NCI-H510A (cell line): ENCODE measurements at regions not wholly inside any gene's neighbourhood (a gene's known extent, or its start where the extent isn't known, plus 50 kb on each side); places are given as distances from the start of the nearest gene placed in this dataset.

ENCODE experiments used
- DNase-seq: peaks from one replicate; lab custom pipeline; 2025; lab: John Stamatoyannopoulos, UW

DNA sequence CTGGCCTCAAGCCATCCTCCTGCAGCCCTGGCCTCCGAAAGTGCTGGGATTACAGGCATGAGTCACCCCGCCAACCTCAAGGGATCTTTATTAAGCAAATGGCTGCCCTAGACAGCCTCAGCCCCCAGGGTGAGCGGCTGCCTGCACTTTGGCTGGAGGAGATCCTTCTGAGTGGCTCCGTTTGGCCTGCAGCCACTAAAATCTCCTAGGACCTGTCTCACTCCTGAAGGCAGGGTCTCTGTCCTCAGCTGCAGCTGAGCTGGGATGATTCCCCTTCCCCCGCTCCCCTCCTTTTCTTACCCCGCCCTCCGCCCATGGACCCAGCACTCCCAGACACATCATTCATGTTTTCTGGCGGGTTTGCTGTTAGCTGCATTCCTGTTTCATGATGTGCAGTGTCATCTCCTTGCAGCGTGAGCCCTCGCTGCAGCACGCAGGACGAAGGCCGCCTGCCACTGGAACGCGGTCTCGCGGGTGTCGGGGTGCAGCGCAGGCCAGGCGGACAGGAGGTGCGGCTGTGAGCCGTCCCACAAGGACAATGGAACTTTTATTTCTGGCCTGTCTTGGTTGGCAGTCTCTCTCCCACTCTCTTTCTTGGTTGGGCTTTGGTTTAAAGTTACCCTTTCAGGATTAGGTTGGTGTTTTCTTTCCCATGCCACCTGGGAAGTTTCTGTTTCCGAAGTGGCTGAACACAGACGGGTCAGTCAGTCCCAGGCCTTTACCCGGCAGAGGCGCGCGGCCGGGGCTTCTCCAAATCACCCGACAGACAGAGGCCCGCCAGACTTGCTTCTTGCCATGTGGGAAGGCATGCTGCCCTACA is 137.1 kb downstream of the FOXD1 start:
- no peak for DNase-seq

DNA sequence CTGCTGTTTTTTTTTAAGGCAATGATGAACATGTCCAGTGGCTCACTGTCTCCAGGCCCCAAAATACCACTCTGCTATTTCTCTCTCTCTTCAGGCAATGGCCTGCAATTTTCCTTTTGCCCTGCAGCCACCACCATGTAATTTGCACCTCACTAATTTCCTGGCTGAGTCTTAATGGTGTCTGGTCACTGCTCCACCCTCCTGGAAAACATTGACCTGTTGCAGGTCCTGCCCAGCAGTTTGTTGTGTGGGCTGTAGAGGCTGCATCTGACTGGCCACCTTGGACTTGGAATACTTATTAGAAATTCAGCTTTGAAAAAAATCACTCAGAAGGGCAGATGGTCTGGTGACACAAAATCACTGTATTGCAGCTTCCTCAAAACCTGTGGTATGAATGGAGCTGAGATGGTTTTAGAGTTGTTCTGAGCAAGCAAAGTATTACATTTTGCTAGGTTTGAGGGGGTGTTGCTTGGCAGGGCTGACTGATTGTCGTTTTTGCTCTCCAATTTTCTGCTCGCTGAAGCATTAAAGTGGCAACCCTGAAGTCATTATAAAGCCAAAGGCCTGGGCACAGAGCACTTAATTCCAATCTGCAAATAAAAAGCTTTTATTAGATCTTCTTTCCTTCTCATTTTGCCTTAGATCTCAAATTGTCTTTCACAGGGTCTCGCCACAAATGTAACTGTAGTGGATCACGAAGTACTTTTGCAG is 134.8 kb downstream of the TMEM174 start:
- no peak for DNase-seq

DNA sequence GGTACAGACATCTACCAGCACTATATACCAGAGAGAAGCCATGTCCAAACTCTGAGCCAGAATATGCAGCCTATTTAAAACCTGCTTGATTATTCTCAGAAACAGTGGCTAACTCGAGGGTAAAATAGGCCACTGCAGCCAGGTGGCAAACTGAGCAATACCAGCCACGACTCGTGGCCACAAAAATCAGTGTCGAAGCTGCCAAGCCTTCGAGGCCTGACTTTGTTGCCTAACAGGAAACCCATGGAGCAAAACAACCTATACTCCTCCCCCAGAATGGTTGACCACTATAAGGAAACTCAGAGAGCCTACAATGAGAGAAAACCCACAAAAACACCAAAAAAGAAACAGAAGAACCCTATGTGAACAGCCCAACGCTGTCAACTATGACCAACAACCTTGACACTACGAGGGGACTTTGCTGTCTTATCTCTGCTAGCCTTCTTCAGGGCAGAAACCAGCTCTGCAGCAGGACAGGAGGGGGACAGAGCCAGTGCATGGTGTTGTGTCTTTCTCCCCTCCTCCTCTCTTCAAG is 133.8 kb downstream of the TMEM174 start:
- no peak for DNase-seq

DNA sequence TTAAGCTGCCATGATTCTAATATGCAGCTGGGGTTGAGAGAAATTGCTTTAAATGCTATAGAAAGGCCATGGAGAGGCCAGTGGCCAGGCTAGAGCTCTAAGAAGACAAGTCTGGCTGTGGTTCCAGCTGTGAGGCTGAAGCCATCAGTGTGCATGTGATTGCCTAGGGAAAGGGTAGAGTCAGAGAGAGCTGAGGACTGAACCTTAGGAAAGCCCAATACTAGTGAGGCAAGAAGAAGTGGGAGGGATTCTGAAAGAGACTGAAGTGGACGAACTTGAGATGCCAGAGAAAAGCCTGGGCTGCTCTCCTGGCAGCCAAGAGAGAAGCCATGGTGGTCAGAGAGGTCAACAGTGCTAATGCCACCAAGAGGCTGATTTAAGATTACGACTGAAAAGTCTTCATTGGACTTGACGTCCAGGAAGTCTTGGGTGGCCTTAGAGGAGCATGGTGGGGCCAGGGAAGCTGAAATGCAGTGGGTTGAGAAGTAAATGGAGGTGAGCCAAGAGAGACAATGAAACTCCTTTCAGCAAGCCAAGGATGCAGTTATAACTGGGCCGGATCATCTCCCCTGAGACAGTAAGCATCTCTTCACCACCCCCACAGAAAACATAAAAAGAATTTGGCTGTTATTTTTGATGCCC is 133.2 kb downstream of the TMEM174 start:
- DNase-seq, result no peak

DNA sequence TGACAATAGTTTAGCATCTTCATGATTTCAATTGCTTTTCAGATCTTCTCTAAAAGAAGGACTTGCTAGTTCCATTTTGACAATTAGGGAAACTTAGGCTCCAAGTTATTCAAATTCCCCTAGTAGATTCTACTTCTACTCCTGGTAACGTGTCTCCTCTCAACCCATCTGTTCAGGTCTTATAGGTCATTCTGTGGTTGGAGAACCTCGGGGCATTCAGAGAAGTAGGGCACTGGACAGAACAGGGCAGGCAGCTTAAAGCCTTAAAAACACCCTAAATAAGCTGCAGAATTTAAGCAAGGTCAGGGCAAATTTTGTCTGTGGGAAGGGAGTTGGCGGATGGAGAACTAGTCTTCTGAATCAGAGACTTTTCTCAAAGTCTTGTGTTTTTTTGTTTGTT is 132.4 kb downstream of the TMEM174 start:
- DNase-seq, result no peak

DNA sequence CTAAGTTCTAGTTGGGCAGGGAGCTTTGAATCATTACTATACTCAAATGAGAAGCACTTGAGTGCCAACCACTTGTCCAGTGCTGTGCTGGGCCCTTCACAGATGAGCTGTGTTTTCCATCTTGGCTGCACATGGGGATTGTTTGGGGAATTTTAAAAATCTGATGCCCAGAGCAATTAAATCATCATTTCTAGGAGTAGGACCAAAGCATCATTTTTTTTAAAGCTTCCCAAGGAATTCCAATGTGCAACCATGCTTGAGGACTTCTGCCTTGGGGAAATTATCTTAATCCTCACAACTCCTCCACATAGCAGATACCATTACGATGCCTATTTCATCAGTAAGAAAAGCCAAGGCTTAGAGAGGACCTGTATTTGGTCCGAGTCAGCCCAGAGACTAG is 131.4 kb downstream of the TMEM174 start:
- no peak for DNase-seq

DNA sequence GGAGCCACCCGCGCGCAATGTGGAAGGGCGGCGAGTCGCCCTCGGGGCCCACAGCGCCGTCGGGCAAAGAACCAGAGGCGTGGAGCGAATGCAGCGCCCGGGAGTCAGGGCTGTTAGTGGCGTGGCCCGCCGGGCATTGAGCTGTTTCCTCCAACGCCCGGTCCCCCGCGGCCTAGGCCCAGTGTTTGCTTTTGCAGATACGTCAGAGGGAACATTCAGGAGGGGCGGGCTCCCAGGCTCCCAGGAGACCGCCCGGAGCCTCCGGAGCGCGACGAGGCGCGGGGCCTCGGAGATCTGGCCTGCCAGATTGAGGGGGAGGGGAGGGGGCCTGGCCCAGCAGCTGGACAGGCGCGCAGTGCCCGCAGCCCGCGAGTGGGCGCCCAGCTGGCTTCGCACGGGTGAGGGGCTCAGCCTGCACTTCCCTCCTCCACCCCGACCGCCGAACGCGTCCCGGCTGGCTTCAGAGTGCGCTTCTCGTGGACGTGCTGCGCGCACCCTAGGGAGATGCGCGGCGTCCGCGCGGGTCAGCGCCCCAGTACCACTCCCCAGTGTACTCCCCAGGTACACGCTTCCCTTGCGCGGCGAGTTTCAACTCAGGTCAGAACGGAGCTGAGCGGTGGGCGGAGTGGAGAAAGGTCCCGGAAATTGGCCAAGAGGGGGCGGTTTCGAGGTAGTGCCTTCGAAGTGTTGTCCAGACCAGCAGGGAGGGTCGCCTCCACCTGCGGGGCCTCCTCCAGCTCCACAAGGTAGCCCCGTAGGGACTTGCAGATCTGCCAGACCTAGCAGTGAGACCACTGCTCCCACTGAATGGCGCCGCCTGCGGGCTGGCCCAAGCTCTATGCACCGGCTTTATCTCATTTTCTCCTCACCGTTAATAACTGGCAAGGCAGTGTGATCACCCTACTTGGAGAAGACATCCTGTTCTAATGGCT is 130.4 kb downstream of the TMEM174 start:
- no peak for DNase-seq

DNA sequence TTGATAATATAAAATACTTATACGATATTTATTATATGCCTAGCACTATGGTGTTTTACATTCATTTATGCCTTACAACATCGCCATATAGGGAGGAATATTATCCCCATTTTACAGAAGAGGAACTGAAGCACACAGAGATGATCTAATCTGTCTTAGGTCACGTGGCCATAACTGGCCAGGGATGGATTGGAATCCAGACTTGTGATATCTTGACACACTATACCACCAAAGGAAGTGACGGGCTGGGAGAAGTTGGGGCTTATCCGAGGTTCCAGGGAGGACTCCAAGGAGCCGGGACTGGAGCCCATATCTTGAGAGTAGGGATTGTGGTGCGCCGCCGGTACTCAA is 129.8 kb downstream of the TMEM174 start:
- DNase-seq, result no peak

DNA sequence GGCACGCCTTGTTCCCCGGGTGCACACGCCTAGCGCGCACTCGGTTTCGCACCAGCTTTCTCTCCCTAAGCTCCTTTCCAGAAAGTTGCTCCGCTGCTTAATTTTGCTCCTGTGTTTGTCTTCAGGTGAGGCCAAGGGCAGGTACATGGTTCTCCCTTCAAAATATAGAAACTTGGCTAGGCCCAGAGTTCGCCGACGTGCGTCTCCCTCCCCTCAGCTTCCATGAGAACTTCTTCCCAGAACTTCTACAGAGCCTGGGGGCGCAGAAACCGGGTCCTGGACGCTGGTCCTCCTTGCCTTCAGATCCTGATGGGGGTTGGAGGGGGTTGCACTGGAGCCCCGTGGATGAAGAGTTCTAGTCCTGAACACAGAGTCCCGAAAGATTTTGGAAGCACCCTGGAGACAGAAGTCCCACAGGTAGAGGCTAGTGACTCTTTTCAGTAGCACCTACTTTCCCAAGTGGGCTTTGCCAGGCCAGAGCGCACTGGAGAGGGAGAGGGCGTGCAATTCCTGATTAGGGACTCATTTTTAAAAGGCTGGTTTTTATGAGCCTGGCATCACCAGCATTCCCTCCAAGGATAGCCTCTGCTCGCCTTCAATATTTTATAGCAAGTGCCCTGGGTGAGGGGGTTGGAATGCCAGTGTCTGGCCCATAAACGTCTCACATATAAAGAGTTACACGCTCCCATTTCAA is 128.4 kb downstream of the TMEM174 start:
- no peak for DNase-seq

DNA sequence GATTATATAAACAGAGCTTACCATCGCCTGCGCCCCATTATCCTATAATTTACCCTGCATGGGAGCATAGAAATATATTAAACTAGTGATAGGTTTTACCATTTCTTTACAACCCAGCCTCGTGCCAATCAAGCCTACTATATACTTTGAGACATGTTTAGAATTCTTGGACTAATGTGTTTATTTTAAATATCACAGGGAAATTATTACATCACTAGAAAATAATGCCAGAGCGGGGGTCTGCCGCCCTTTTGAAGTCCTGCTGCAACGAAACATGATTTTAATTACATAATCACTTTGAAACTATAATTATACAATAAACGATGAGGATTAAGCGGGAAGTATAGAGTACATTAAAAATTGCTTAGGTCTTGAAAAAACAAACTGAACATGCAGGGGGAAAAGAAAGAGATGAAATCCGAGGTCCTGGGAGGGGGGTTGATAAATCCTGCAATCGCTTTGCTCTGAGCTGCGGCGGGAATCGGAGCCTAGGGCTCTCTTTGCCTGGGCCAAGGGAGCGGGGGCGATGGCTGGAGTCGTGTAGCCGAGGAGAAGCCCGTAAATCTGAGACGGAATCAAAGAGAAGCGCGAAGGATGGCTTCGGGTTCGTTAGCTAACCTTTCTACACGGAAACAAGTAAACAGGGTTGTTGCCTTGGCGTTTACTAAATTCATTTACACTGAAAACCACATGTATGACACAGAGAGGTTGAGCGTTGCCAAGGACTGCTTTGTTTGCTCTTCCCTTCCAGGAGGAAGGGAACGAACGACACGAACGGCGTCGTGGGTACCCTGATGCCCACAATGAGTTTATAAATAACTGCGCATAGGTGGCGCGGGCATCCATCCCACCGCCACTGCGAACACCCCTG is 127.6 kb downstream of the TMEM174 start:
- no peak for DNase-seq

DNA sequence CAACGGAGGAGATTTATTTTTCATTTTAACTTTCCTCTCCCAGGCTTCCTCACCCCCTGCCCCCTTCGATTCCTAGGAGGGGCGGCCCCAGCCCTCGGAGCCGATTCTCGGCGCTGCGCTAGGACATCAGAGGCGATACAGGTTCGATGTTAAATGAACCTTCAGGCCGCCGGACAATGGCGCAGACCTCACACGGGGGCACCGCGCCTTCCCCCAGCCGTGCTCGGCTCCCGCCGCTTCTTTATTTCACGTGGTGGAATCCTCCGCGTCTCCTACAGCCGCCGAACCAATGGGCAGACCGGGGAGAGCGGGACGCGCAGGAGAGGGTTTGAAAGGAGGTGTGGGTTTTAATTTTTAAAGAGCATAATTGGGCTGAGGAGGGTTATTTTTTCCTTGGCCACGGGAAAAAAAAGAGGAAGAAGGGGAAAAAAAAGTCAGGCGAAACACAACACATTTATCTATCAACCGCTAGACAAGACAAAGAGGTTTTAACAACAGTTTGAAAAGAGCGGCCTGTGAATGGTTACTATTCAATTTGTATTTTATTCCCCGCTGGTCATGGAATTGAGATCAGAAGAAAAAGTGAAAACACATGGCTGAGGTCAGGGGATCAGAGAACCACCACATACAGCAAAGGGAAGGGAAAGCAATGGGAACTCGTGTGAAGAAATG is 126.8 kb downstream of the TMEM174 start:
- DNase-seq, result no peak

DNA sequence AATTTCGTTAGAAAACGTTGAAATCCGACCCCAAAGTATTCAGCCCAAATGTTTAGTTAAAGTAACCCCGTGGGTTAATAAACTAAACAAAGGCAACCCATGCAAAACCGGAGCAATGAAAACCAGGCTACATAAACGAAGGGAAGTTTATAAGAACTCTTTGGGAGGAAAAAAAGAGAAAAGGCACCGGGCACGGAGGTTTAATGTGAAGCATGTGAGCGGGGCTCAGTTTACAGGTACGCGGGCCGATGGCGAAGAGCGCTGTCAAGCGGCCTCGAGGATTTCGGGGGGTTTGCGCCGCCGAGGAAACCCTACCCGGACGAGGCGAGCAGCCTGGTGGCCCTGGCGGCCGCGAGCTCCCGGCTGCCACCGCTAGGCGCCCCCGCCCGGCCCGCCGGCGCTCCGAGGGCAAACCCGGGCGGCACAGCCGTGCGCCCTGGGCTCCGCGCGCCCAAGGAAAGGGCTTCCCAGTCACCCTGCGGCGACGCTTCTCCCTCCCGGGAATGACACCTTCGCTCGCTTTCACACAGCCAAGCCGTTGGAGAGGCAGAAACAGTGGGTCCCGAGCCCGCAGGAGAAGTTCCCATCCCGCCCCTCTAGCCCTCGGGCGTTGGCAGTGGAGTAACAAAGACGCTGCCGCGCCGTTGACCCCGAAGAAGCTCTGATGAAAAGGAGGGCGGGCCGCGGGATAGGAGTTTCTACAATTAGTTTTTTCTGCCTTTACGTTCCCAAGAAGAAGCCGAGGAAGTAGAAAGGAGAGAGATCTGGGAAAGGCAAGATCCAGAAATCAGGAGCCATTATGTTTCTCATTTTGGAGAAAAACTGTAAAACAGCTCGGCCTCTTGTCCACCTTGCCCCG is 126.0 kb downstream of the TMEM174 start:
- DNase-seq, result no peak

DNA sequence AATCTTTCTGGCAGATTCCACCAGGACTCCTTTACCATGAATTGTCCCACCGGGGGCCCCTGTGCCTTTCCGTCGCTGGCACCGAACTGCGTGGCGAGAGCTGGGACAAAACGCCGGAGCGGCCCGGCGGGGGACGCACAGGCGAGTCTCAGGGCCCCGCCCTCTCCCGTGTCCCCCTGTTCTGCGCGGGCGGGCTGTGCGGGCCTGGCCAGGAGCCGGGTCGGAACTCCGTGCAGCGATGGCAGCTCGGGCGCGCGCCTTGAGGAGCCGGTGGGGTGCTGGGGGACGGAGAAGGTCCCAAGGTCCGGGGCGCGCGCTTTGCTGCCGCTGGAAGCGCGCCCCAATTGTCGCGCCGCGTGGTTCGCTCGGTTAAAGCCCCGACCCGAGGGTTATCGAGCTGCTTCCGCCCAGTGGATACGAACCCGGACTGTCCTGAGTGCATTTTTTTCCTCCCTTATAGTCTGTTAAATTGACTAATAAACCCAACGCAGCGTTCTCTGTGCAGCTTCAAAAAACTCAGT is 125.3 kb downstream of the TMEM174 start:
- no peak for DNase-seq

DNA sequence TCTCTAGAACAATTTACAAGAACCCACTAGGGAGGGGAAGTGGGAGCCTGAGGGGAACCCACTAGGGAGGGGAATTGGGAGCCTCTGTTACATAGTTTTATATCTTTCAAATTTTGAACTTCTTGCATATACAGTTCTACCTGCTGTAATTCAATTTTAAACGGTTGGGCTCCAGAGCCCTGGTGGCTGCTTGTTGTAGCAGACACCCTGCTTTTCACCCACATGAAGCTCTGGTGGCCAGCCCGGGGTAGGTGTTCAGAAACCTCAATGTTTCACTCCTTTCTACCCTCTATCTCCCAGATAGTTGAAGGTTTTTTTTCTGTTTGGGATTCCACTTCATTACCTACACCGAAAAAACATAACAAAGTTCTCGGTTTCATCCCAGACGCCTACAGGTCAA is 124.4 kb downstream of the TMEM174 start:
- no peak for DNase-seq

DNA sequence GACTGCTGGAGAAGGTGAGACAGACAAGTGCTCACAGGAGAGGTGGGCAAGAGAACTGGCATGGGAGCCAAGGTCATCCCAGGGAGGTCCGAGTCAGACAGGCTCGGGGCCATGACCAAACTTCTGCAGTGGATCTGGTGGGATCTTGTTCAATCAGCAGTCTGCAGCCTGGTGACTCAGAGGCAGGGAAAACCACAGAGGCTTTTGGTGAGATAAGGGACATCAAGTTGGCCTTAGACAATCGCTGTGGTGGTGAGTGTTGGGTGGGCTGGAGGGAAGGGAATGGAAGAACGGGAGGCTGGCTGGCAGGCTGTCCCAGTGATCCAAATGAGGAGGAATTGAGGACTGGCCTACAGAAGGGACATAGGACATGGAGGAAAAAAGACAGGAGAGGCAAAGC is 123.8 kb downstream of the TMEM174 start:
- no peak for DNase-seq

DNA sequence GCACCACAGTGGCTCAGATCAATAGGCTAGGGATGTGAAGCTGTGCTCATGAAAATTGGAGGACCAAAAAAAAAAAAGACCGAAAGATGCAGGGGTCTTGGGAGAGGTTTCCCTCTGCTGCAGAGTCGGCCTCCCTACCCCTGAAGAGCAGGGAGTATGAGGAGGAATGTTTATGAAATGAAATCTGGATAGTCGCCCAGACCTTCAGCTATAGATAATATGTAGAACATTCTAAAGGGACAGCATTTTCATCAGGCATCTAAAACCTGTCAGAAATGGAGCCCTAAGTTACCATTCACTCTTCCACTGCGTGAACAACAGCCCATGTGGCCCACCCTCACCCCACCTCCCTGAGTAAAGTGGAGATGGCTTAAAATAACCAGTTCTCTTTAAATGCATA is 122.9 kb downstream of the TMEM174 start:
- DNase-seq, result no peak

DNA sequence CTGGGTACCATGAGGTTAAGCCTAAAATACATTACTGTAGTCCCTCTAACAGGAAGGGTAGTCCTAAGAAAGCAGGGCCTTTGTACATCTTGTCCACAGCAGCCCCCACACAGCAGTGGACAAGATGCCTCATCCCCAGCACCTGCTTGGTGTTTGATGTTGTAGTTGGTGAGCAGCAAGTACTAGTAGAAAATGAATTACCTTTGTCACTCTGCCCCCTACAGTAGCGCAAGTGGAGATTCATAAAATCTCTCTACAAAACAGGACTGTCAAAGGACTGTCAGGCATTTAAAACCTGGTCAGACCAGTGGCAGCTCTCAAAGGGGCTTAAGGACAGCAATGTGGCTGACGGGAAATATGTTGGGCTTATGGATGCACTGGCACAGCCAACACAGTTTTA is 122.5 kb downstream of the TMEM174 start:
- no peak for DNase-seq

DNA sequence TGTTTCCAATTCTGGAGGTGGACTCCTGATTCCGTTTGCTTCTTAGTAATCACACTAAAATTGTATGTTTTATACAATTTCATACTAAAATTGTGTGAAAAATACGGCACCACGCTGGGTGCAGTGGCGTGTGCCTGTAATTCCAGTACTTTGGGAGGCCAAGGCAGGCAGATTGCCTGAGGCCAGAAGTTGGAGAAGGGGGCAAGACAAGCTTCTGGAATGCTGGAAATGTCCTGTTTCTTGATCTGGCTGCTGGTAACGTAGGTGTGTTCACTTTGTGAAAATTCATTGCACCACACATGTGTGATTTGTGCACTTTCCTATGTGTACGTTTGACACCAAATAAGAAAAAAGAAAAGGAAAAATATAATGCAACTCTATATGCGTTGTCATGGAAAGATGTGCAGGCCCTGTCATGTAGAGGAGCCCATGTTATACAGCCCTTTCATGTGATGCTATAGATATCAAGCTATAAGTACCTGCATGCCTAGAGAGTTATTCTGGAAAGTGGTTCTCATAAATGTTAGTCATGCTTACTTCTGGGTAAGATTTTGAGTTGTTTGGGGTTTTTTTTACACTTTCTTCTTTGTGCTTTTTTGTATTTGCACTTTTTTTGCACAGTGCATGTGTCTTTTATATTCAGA is 119.9 kb downstream of the TMEM174 start:
- no peak for DNase-seq
